GM21529 (cell line): ENCODE measurements at regions not wholly inside any gene's neighbourhood (a gene's known extent, or its start where the extent isn't known, plus 50 kb on each side); places are given as distances from the start of the nearest gene placed in this dataset.

Experiments
- ATAC-seq: cut with Tn5 transposase; IDR thresholded peaks from one replicate; pipeline ENCODE4 v1.9.1; 2021; ENCODE audit not compliant: unreplicated experiment

DNA sequence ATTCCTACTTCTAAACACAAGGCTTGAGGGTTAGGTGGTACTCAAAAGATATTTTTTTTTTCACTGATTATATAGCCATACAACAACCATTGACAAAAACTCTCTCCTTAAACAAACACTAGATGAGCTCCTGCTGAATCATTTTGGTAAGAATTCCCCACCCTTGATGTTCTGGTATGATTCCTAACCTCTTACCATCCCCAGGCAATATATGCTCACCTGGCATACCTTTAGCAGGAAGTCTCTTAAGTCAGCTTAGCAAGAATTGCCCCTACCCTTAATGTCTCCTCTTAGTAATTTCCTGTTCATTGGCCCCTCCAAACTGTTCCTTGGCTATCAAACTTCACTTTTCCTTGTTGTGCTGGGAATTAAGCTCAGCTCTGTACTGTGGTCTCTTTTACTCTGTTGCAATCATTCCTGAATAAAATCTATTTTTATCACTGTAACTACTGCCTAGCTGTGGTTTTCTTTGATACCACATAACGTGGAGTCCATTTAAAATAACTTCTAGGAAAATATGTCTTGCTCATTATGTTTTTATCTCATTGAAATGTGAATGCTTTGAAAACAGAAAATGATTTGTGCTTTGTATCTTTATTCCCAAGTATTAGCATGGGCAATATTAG lies 712.6 kb downstream of the SLC16A7 start:
- ATAC-seq = no peak

GRCh38 chr12:60311940-60312339 lies 716.1 kb downstream of the SLC16A7 start:
- no peak for ATAC-seq

GRCh38 chr12:60317361-60317760 lies 721.5 kb downstream of the SLC16A7 start:
- ATAC-seq = no peak

- ATAC-seq = no peak
Observed at GRCh38 chr12:60324746-60325145, 728.9 kb downstream of the SLC16A7 start.

- ATAC-seq = no peak
Observed at GRCh38 chr12:60333461-60333860, 737.6 kb downstream of the SLC16A7 start.

GRCh38 chr12:60335745-60336144 lies 739.9 kb downstream of the SLC16A7 start:
- no peak for ATAC-seq

- no peak for ATAC-seq
Observed at GRCh38 chr12:60337839-60338549, 742.2 kb downstream of the SLC16A7 start.

GRCh38 chr12:60345442-60345841 lies 749.6 kb downstream of the SLC16A7 start:
- no peak for ATAC-seq

- ATAC-seq = no peak
Observed at GRCh38 chr12:60349232-60349978, 753.6 kb downstream of the SLC16A7 start.

DNA sequence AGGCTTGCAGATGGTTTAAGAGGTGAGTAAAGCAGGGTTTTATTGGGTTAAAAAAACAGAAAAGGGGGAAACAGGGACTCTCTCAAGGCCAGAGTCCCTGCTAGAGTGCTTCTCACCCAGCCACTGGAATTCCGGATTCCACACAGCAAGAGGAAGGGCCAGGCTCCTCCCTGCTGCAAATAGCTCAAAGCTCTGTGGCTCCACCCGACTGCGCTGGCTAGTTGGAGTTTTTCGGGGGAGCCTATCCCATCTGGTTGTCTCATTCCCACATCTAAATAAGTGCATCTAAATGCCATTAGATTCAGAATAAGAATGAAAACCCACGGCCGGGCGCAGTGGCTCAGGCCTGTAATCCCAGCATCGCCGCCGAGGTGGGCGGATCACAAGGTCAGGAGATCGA lies 791.5 kb downstream of the SLC16A7 start:
- no peak for ATAC-seq

GRCh38 chr12:60391051-60391450 lies 795.2 kb downstream of the SLC16A7 start:
- ATAC-seq = no peak

GRCh38 chr12:60391791-60392190 lies 796.0 kb downstream of the SLC16A7 start:
- no peak for ATAC-seq

DNA sequence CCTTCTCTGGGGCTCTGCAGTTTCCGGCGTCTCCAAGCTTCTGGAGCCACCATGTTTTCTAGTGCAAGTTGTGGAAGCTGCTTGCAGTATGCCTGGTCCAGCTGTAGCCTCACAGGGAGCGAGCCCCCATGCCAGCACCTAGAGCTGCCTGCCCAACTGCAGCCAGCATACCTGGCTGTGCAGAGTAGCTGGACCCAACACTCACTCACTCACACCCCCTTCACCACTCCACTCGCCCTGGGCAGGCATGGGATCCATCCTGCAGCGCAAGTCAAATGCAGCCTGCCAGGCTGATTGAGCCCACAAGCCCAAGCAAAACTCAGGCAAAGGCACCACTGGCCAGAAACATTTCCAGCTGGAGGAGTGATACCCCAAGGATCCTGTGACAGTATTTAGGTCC lies 797.3 kb downstream of the SLC16A7 start:
- no peak for ATAC-seq

DNA sequence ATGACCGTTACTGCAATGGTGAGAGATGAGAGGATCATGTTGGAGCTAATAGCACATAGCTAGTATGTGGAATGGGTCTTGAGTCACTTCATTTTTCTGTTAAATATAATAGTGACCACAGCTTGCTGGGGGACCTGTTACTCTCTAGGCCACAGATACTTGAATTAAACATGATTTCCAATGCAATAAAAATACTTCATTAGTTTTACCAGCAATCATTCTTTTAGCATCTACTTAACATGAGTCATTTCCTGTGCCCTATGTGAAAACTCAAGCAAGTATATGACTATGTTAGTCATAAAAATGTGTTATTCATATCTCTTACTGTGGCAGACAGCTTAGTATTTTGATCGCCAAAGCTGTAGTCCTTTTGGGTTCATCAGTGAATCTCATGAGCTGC lies 798.8 kb downstream of the SLC16A7 start:
- no peak for ATAC-seq

DNA sequence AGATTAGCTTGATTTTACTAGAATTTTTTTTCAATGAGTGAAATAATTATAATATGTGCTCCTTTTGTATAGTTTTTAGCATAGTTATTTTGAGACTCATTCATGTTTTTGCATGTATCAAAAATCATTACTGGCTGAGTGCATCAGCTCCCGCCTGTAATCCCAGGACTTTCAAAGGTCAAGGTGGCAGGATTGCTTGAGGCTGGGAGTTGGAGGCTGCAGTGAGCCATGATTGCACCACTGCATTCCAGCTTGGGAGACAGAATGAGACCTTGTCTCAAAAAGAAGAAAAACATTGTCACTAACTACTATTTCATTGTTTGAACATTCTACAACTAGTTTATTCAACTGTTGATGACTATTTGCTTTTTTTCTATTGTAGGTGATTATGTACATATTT lies 802.7 kb downstream of the SLC16A7 start:
- no peak for ATAC-seq

GRCh38 chr12:60399064-60399463 lies 803.2 kb downstream of the SLC16A7 start:
- ATAC-seq = no peak

- no peak for ATAC-seq
Observed at GRCh38 chr12:60402996-60403395, 807.2 kb downstream of the SLC16A7 start.

DNA sequence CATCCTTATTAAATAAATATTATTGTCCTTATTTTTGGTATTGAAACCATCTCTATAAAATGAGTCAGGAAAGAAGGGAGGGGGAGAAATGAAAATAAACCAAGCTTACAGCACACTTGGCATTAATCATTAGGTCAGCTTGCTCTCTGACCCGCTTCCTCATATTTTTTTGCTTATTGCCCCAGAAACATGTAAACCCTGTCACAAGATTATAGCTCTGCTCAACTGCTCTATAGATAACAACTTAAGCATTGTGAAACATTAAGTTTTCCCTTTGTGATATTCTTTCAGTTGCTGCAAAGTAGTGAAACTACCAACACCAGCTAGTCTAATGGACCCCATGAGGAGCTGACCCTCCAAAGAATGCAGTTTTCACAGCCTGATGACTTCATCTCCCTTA lies 819.5 kb downstream of the SLC16A7 start:
- ATAC-seq = no peak

- no peak for ATAC-seq
Observed at GRCh38 chr12:60419986-60420385, 824.2 kb downstream of the SLC16A7 start.

GRCh38 chr12:60421741-60422140 lies 825.9 kb downstream of the SLC16A7 start:
- ATAC-seq = no peak

DNA sequence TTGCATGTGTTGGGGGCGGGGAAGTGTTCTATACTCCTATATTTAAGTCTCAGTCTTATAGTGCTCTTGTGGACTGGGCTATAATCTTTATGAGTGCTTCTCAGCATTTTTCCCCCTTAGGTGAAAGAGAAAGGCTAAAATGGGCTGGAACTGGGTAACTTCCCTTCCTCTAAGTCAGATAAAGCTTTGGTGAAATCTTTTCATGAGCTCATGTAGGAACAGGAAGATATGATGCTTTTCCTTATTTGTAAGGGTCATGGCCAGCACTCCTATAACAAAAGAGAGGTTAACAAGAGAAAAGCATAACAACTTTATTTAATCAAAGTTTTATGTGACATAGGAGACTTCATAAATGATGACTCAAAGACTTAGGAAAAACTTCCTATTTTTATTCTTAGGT lies 841.5 kb downstream of the SLC16A7 start:
- no peak for ATAC-seq

- ATAC-seq = no peak
Observed at GRCh38 chr12:60441577-60441976, 845.7 kb downstream of the SLC16A7 start.
